ENCODE measurements at regions not wholly inside any gene's neighbourhood (a gene's known extent, or its start where the extent isn't known, plus 50 kb on each side); places are given as distances from the start of the nearest gene placed in this dataset.

DNA sequence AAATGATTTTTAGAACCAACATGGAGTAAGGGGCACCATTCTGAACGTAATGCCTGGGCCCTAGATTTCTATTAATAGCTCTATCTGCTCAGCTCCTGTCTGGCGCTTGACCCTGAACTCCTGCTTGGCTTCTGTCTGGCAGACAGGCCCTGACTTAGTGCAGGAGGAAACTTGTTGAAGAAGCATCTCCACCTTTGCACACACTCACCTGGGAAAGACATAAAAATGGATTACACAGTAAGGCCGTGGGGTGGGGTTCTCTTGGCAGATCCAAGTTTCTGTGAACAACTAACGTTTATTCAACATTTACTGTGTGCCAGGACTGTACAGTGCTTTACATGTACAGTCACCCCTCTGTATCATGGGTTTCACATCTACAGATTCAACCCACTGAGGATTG is 62.1 kb upstream of the CNIH3 start:
- H3K4me1 ChIP-seq (ENCODE audit: insufficient read depth), result no peaks in the 10 kb centered on the region
- H3K79me2 ChIP-seq, result no peaks in the 10 kb centered on the region
- no peaks in the 10 kb centered on the region for H3K9me2 ChIP-seq (replicated peaks; ENCODE audit: insufficient read depth)
- H3K27me3 ChIP-seq, result no peaks in the 10 kb centered on the region
- H2AFZ ChIP-seq, result no peak overlapping the region
- no peak overlapping the region for H3K27ac ChIP-seq
- H3K4me2 ChIP-seq, result peak overlapping the region; percentile 3
- no peak for DNase-seq (ENCODE audit: low spot score)
- H4K20me1 ChIP-seq (ENCODE audit: insufficient read depth, poor library complexity, severe bottlenecking), result no peaks in the 10 kb centered on the region
- TF ChIP-seq EZH2phosphoT487 (IDR thresholded peaks at IDR 0.05; ENCODE audit: low read depth, severe bottlenecking, unreplicated experiment), result no peak
- TF ChIP-seq EZH2 (IDR thresholded peaks at IDR 0.05; ENCODE audit: borderline replicate concordance), result no peak
- TF ChIP-seq, protein P1, sequence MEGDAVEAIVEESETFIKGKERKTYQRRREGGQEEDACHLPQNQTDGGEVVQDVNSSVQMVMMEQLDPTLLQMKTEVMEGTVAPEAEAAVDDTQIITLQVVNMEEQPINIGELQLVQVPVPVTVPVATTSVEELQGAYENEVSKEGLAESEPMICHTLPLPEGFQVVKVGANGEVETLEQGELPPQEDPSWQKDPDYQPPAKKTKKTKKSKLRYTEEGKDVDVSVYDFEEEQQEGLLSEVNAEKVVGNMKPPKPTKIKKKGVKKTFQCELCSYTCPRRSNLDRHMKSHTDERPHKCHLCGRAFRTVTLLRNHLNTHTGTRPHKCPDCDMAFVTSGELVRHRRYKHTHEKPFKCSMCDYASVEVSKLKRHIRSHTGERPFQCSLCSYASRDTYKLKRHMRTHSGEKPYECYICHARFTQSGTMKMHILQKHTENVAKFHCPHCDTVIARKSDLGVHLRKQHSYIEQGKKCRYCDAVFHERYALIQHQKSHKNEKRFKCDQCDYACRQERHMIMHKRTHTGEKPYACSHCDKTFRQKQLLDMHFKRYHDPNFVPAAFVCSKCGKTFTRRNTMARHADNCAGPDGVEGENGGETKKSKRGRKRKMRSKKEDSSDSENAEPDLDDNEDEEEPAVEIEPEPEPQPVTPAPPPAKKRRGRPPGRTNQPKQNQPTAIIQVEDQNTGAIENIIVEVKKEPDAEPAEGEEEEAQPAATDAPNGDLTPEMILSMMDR (IDR thresholded peaks at IDR 0.05; ENCODE audit: poor library complexity), result no peak
- no peaks in the 10 kb centered on the region for H3K36me3 ChIP-seq (replicated peaks; ENCODE audit: insufficient read depth, low read depth)
- WGBS (ENCODE audit: low lambda C conversion rate, missing lambda C conversion rate), result 69% methylated on average over 4 of the region's 4 CpGs
- no peaks in the 10 kb centered on the region for H3K9me3 ChIP-seq (ENCODE audit: low read depth)
- no peak overlapping the region for H3K4me3 ChIP-seq

DNA sequence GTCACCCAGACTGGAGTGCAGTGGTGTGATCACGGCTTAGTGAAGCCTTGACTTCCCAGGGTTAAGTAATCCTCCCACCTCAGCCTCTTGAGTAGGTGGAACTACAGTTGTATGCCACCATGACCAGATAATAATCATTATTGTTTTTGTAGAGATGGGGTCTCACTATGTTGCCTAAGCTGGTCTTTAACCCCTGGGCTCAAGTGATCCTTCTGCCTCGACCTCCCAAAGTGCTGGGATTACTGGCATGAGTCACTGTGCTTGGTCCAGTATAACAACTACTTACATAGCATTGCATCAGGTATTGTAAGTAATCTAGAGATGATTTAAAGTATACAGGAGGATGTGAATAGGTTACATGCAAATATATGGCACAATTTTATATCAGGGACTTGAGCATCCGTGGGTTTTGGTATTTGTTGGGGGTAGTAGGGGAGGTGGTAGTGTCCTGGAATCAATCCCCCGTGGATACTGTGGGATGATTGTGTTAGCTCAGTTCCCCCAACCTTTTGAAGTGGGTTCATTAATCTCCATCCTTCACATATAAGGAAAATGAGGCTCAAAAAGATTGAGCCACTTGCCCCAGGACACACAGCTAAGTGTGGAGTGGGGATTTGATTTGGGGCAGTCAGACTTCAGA is 61.4 kb upstream of the CNIH3 start:
- TF ChIP-seq EZH2 (IDR thresholded peaks at IDR 0.05; ENCODE audit: borderline replicate concordance) (no peak), EZH2phosphoT487 (IDR thresholded peaks at IDR 0.05; ENCODE audit: low read depth, severe bottlenecking, unreplicated experiment) (no peak)
- TF ChIP-seq, protein P1 (IDR thresholded peaks at IDR 0.05; ENCODE audit: poor library complexity), result no peak
- Histone ChIP-seq H3K9me2 (replicated peaks; ENCODE audit: insufficient read depth) (no peaks in the 10 kb centered on the region), H3K4me1 (ENCODE audit: insufficient read depth) (no peaks in the 10 kb centered on the region), H2AFZ (no peak overlapping the region), H3K4me2 (no peak overlapping the region), H3K79me2 (no peaks in the 10 kb centered on the region), H3K27me3 (no peaks in the 10 kb centered on the region), H3K9me3 (ENCODE audit: low read depth) (no peaks in the 10 kb centered on the region), H3K27ac (no peak overlapping the region), H4K20me1 (ENCODE audit: insufficient read depth, poor library complexity, severe bottlenecking) (no peaks in the 10 kb centered on the region), H3K36me3 (replicated peaks; ENCODE audit: insufficient read depth, low read depth) (no peaks in the 10 kb centered on the region), H3K4me3 (no peak overlapping the region)
- 82% methylated on average over 4 of the region's 4 CpGs for WGBS (ENCODE audit: low lambda C conversion rate, missing lambda C conversion rate)
- no peak for DNase-seq (ENCODE audit: low spot score)

DNA sequence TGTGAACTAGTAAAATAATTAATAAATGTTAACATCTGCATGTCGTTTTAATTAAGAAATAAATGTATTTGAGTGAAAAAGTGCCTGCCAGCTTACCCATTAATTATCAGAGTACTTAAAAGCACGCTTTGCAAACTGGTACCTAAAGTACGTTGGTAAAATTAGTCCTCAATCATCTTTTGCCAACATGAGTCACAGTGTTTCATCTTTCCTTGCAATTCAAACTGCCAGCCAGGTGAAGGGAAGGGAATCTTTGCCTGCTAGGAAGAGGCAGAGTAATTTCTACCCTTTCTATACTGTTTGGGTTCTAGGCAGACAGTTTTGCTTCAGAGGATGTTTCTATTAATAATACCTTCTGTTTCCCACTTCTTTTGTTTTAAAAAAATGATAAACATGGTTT is 57.2 kb upstream of the CNIH3 start:
- Histone ChIP-seq H3K9me2 (replicated peaks; ENCODE audit: insufficient read depth) (no peaks in the 10 kb centered on the region), H3K79me2 (no peaks in the 10 kb centered on the region), H3K4me1 (ENCODE audit: insufficient read depth) (no peaks in the 10 kb centered on the region), H3K27ac (no peak overlapping the region), H2AFZ (no peak overlapping the region), H3K4me2 (no peak overlapping the region), H3K9me3 (ENCODE audit: low read depth) (no peaks in the 10 kb centered on the region), H3K36me3 (replicated peaks; ENCODE audit: insufficient read depth, low read depth) (no peaks in the 10 kb centered on the region), H3K27me3 (no peaks in the 10 kb centered on the region), H3K4me3 (no peak overlapping the region), H4K20me1 (ENCODE audit: insufficient read depth, poor library complexity, severe bottlenecking) (no peaks in the 10 kb centered on the region)
- DNase-seq (ENCODE audit: low spot score), result no peak
- TF ChIP-seq, protein P1 (IDR thresholded peaks at IDR 0.05; ENCODE audit: poor library complexity), result no peak
- TF ChIP-seq EZH2phosphoT487 (IDR thresholded peaks at IDR 0.05; ENCODE audit: low read depth, severe bottlenecking, unreplicated experiment) (no peak), EZH2 (IDR thresholded peaks at IDR 0.05; ENCODE audit: borderline replicate concordance) (no peak)
- WGBS (ENCODE audit: low lambda C conversion rate, missing lambda C conversion rate), result 73% methylated on average over 3 of the region's 3 CpGs

Data from hepatocyte (in vitro differentiated cells).